Heart left ventricle (tissue), 16 donors: ENCODE measurements at regions not wholly inside any gene's neighbourhood (a gene's known extent, or its start where the extent isn't known, plus 50 kb on each side); places are given as distances from the start of the nearest gene placed in this dataset.
A peak's percentile ranks its signal among the peaks of the same experiment; 100 is the strongest.
"Not testable (repeated sequence)": the region's sequence is repeated elsewhere in the genome, so short reads cannot be mapped to it uniquely, and the experiment has no call there.

Experiments
- ATAC-seq, 4 donors: fragments of 200-7000 bp; cut with Tn5 transposase; one replicate each; pipeline ENCODE4 v1.9.1; 2020 to 2022; ENCODE audit warnings: moderate library complexity in 4 of 4, mild to moderate bottlenecking in 3 of 4, moderate number of reproducible peaks in 1 of 4
- DNase-seq, 5 donors: peaks; one replicate each; pipeline ENCODE4 v3.0.0-alpha.2; 2020
- H3K27ac ChIP-seq, 12 donors: fragments of 200-600 bp; sonication (generic) in 4 of 12; one replicate each; pipeline versions ENCODE4 v1.5.0 to v1.8.0; 2016 to 2022; ENCODE audit warnings: mild to moderate bottlenecking in 2 of 12
- H3K27me3 ChIP-seq, 9 donors: fragments of 200-600 bp; sonication (generic) in 2 of 9; one replicate each; pipeline versions ENCODE4 v1.5.1 to v1.8.0; 2016 to 2022; ENCODE audit warnings: mild to moderate bottlenecking in 3 of 9
- H3K36me3 ChIP-seq, 9 donors: fragments of 200-600 bp; sonication (generic) in 2 of 9; one replicate each; pipeline versions ENCODE4 v1.5.0 to v1.8.0; 2018 to 2022; ENCODE audit warnings: mild to moderate bottlenecking in 2 of 9
- H3K4me1 ChIP-seq, 12 donors: fragments of 200-600 bp; sonication (generic) in 4 of 12; one replicate each; pipeline versions ENCODE4 v1.5.0 to v1.8.0; 2016 to 2022; ENCODE audit warnings: mild to moderate bottlenecking in 3 of 12
- H3K4me3 ChIP-seq, 12 donors: fragments of 200-600 bp; sonication (generic) in 4 of 12; one replicate each; pipeline versions ENCODE4 v1.5.0 to v1.8.0; 2017 to 2022; ENCODE audit warnings: mild to moderate bottlenecking in 9 of 12, moderate library complexity in 4 of 12
- H3K9me3 ChIP-seq, 12 donors: fragments of 200-600 bp; sonication (generic) in 4 of 12; one replicate each; pipeline versions ENCODE4 v1.5.0 to v1.8.0; 2016 to 2022; ENCODE audit warnings: mild to moderate bottlenecking in 1 of 12
- WGBS, 4 donors: extraction: QIAGEN DNeasy Blood & Tissue Kit in 2 of 4; methylation state at CpG; one replicate each; pipeline versions ENCODE4 v1.1.5 to v1.1.7; 2013 to 2018; 5-methylcytosine and 5-hydroxymethylcytosine counted together
- intact Hi-C, 10 donors: fragments of 100-400 bp; cut with DNase I; formaldehyde crosslinking; loops; one replicate each; pipeline versions ENCODE4 v1.11.1 to v1.14.2; 2022
- donor health status: ischemic (EF 13 %, LVEDD 7.1; RV severe dilation, severe dysfunction).
- donor health status: healthy with polysubstance abuse.
- donor health status: DM: no; HTN: yes; CAD: no.
- donor health status: DM: no; HTN: no; CAD: no.
- donor health status: ischemic (EF 25% LVEDD 6.9; RV normal size, moderate dysfunction).
- donor health status: ischemic (EF 25% LVEDD 5.7; RV mildly dilated, moderate dysfunction).
- donor health status: healthy.
- donor health status: DM: yes; HTN: yes; CAD: no.
- donor health status: ischemic (EF 35%, LVEDD 5.7; RV mildly dilated, moderate dysfunction).
- donor health status: nonischemic (EF 11% LVEDD 7.7; RV severe dilation, severe dysfunction).
- donor health status: DM: yes; HTN: yes; CAD: no.
- donor health status: PGD.
- donor health status: ischemic (EF 29% LVEDD 5.4; RV normal size, mild dysfunction).
- donor health status: nonischemic (EF 23%, LVEDD 6.1; RV moderate dilation, normal function).

DNA sequence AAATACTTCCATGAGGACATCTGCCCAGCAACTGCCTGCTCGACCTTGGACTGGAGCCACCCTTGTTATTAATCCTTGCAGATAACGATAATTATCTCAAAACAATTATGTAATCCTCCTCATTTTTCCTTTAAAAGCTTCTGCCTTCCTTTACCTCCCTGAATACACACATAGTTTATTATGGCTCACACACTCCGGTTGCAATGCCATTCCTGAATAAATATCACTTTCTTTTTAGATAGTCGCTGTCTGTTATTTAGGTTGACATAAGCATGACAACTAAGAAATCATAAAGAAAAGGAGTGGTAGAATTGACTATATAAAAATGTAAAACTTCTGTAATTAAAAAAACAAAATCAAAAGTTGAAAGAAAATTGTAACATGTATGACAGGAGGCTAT is 64.8 kb downstream of the B4GALT7 start:
- intact Hi-C loops, ATAC-seq, H3K27me3 ChIP-seq, H3K9me3 ChIP-seq, H3K27ac ChIP-seq, H3K4me1 ChIP-seq, H3K36me3 ChIP-seq, DNase-seq, H3K4me3 ChIP-seq: not testable (repeated sequence)
- WGBS, 4 donors: 74 to 89% (median 79%) methylated on average over 3 to 4 of the region's 4 CpGs

DNA sequence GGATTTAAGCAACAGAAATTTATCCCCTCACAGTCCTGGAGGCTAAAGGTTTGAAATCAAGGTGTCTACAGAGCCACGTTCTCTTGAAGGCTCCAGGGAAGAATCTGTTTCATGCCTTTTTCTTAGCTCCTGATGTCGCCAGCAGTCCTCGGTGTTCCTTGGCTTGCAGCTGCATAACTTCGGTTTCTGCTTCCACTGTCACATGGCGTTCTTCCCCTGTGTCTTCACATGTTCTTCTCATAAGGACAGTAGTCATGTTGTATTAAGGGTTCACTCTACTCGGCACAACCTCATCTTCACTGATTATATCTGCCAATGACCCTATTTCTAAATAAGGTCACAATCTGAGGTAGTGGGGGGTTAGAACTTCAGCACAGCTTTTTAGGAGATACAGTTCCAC is 65.2 kb downstream of the B4GALT7 start:
- H3K27ac ChIP-seq, H3K27me3 ChIP-seq, ATAC-seq, H3K36me3 ChIP-seq, DNase-seq, H3K4me1 ChIP-seq, intact Hi-C loops, H3K4me3 ChIP-seq, H3K9me3 ChIP-seq: not testable (repeated sequence)
- 70 to 85% (median 79%) methylated on average over 4 to 6 of the region's 6 CpGs for WGBS, 4 donors

DNA sequence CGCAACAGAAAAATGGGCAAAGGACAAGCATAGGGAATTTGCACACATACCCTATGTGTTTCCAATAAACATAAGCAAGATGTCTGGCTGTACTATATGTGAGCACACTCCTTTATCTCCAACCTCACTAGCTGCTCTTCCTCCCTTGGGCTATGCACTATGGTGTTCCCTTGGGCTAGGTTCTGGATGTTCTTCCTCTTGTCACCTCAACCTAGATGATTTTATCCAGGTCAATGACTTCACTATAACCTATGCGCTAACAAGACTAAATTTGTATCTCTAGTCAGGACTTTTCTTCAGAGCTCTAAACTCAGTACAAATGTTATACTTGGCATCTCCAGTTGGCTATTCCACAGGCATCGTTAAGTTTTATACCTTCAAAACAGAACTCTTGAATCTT is 66.0 kb downstream of the B4GALT7 start:
- H3K27me3 ChIP-seq, H3K36me3 ChIP-seq, intact Hi-C loops, DNase-seq, H3K4me3 ChIP-seq, H3K27ac ChIP-seq, H3K4me1 ChIP-seq, ATAC-seq, H3K9me3 ChIP-seq: not testable (repeated sequence)
- 92 to 100% (median 100%) methylated on average over 1 to 2 of the region's 3 CpGs for WGBS, 4 donors

DNA sequence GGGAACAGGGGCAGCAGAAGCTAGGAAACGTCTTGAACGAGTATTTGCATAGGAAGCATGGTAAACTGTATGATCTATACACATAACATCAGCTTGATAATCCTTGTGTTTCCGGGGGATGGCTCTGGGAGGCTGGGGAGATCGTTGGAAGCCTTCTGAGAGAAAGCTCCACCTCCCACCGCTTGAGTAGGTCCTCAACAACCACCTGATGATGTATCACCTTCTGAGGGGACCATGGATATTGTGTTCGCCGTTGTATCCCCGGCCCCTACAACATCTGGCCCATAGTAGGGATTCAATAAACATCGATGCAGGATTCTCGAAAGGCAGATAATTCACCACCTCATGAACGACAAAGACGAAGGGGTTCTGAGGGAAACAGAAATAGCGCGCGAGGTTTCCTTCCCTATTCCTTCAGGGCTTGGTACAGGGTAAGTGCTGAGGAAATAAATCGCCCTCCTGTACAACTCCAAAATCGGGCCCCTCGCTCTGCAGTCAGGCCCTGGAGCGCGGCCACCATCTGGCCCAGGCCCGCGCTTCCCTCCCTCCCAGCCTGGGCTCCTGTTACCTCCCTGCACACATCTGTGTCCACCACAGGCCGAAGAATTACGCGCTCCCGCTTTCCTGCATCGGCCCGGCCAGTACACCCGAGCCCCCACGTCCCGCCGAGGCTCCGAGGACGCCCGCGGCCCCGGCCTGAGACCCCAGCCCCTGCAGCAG is 71.3 kb downstream of the B4GALT7 start:
- peak overlapping the region in 7 of 12 donors; percentile 26 to 41 (median 36) for H3K4me3 ChIP-seq
- H3K4me1 ChIP-seq, intact Hi-C loops, H3K27ac ChIP-seq, H3K36me3 ChIP-seq, H3K27me3 ChIP-seq, H3K9me3 ChIP-seq, DNase-seq: not testable (repeated sequence)
- ATAC-seq: peak in 3 of 4 donors; percentile 59 to 82 (median 68)
- WGBS, 4 donors: 26 to 44% (median 41%) methylated on average over 6 to 7 of the region's 37 CpGs; no CpG with 5 or more reads in 1 of the 4 donors

DNA sequence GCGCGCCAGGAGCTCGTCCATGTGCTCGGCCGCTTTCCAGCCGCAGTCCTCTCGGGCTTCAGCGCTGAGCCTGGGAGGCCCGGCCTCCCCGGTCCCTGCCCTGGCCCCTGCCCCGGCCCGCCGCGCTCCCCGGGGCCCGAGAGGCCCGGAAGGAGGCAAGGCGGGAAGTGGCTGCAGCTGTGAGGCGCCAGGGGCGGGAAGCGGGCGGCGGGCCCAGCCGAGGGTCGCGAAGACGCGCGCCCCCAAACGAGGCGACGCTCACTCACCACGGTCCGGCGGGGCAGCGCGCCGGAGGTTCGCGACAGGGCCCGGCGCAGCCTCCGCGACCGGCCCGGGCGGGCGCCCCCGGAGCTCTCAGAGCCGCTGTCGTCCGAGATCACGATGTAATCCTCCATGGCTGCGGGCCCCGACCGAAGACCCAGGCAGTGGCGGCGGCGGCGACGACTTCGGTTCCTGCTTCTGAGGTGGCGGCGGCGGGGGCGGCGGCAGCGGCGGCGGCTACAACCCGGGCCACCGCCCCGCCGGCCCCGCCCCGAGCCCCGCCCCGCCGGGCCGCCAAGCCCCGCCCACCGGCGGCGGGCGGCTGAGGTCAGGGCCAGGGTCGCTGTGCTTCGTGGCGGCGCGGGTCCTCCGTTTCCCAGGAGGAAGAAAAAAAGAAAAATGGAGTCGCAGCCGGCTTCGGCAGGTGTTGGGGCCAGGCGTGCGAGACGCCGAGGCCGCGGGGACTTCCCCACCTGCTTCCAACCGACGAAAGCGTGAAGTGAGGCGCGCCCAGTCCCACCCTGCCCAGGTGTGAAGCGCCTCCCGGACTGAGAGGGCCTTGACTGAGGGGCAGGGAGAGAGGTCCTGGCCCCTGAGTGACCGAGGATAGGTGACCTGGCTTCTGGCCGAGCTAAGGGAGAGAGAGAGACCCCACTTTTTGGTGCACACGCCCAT is 72.1 kb downstream of the B4GALT7 start:
- H3K4me1 ChIP-seq, H3K9me3 ChIP-seq, H3K27me3 ChIP-seq, intact Hi-C loops, H3K36me3 ChIP-seq: not testable (repeated sequence)
- H3K4me3 ChIP-seq: peak overlapping the region in 11 of 12 donors; percentile 22 to 73 (median 58)
- H3K27ac ChIP-seq: peak overlapping the region in 2 of 12 donors; percentile 43 to 47
- peak in 3 of 4 donors; percentile 72 to 91 (median 87) for ATAC-seq
- peak; percentile 65 to 89 (median 75) for DNase-seq
- WGBS, 4 donors: 2% methylated on average over 39 to 40 of the region's 110 CpGs; no CpG with 5 or more reads in 2 of the 4 donors
